ENCODE measurements at regions not wholly inside any gene's neighbourhood (a gene's known extent, or its start where the extent isn't known, plus 50 kb on each side); places are given as distances from the start of the nearest gene placed in this dataset.

- DNase-seq (ENCODE audit: low spot score): no peak
- no peak for TF ChIP-seq CTCF (IDR thresholded peaks at IDR 0.05; ENCODE audit: extremely low read depth, missing control alignments)
Observed at GRCh38 chr6:150651808-150652470, 52.3 kb downstream of the PLEKHG1 start.

GRCh38 chr6:150652848-150653613 lies 53.3 kb downstream of the PLEKHG1 start:
- DNase-seq (ENCODE audit: low spot score): no peak
- no peak for TF ChIP-seq CTCF (IDR thresholded peaks at IDR 0.05; ENCODE audit: extremely low read depth, missing control alignments)

GRCh38 chr6:150654608-150655007 lies 54.9 kb downstream of the PLEKHG1 start:
- TF ChIP-seq CTCF (IDR thresholded peaks at IDR 0.05; ENCODE audit: extremely low read depth, missing control alignments): no peak
- DNase-seq (ENCODE audit: low spot score): no peak

- TF ChIP-seq CTCF (IDR thresholded peaks at IDR 0.05; ENCODE audit: extremely low read depth, missing control alignments): no peak
- no peak for DNase-seq (ENCODE audit: low spot score)
Observed at GRCh38 chr6:150656156-150656555, 56.5 kb downstream of the PLEKHG1 start.

GRCh38 chr6:150658421-150658820 lies 58.7 kb downstream of the PLEKHG1 start:
- no peak for DNase-seq (ENCODE audit: low spot score)
- TF ChIP-seq CTCF (IDR thresholded peaks at IDR 0.05; ENCODE audit: extremely low read depth, missing control alignments): no peak

GRCh38 chr6:150659046-150659763 lies 59.5 kb downstream of the PLEKHG1 start:
- TF ChIP-seq CTCF (IDR thresholded peaks at IDR 0.05; ENCODE audit: extremely low read depth, missing control alignments): no peak
- no peak for DNase-seq (ENCODE audit: low spot score)
